HT-29 (cell line): ENCODE measurements at regions not wholly inside any gene's neighbourhood (a gene's known extent, or its start where the extent isn't known, plus 50 kb on each side); places are given as distances from the start of the nearest gene placed in this dataset.

Source experiments
- DNase-seq: peaks from one replicate; pipeline ENCODE4 v3.0.0-alpha.2; 2015; ENCODE audit warnings: low spot score

DNA sequence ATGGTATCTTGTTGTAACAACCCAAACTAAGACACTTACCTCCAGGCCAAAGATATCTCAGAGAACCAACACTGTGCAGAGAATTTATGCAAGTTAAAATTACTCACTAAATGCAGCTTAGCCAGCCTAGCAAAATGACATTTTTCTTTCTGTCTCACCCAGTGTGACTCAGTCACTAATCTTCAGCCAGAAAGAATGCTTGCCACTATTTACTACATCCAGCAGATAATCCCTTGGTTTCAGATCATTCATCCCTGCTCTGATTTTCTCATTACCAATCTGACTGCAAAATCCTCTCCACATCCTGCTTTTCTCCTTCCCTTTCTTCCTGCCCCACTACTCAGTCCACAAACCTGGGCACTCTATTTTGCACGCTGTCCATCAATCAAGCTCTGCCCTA, 93.5 kb upstream of the NEBL start:
- DNase-seq: no peak

DNA sequence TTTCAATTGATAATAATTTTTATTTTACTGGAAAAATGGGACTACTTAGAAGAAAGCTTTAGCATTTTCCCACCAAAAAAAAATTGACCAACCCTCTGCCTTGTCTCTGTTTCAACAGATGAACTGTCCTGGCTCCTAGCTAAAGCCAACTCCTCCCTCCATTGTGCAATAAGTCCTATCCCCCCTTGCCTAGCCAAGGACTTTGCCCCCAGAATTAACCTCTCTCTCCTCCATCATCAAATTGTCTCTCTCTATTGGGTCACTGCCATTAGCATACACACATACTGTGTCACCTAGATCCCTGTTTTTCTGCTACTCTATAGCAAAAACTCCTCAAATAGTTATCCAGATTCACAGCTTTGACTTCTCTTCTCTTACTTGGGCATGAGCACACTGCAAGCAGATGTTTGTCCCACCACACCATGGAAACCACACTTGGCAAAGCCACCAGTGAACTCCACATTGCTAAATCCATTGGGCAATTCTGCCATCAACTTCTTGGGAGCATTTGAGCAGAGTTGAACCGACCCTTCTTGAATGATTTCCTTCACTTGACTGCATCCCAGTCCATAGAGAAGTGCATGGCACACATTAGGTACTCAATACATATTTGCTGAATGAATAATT, 91.4 kb upstream of the NEBL start:
- DNase-seq: no peak

DNA sequence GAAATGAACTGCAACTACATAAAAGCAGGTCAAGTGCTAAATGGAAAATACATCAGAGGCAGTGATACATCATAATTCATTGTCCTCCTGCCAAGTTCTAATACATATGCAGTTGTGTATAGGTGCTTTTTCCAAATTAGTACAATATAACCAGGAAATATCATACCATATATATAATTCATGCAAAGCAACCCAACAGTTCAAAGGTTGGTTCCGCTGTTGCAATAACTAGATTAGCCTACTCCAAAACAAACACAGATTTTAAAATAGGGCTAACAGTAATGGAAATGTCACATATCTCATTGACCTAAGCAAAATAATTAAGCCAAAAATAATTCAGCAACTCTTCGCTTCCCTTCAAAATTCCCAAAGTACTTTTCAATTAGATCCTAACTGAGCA, 88.9 kb upstream of the NEBL start:
- DNase-seq: peak; percentile 14

DNA sequence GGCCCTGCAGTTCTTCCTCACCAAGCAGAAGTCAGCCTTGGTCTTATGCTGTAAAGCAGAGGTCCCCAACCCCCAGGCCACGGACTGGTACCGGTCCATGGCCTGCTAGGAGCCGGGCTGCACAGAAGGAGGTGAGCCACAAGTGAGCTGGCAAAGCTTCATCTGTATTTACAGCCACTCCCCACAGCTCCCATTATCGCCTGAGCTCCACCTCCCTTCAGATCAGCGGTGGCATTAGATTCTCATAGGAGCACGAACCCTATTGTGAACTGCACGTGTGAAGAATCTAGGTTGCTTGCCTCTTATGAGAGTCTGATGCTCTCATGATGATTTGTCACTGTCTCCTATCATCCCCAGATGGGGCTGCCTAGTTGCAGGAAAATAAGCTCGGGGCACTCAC, 87.6 kb upstream of the NEBL start:
- DNase-seq: no peak

DNA sequence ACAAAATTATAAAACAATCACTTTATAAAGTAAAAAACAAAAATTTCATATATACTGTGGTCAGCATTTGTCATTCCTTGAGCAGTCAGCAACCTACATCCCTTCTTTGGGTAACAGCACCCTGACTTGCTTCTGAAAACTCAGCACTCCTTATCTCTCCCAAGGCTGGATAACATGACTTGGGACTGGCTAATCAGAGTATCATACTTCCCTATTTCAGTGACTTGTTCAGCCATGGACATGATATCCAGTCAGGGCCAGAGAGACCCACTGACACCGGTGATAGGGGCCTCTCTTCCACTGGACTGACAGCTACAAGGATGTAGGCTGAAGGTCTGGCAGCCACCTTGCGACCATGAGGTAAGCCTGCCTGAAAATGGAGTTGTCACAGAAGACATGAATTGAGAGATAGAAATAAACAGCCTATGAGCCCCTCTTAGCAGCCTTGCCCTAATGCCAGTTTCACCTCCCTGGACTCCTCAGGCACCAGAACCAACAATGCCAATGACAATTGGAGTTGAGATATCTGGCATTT, 84.4 kb upstream of the NEBL start:
- no peak for DNase-seq

DNA sequence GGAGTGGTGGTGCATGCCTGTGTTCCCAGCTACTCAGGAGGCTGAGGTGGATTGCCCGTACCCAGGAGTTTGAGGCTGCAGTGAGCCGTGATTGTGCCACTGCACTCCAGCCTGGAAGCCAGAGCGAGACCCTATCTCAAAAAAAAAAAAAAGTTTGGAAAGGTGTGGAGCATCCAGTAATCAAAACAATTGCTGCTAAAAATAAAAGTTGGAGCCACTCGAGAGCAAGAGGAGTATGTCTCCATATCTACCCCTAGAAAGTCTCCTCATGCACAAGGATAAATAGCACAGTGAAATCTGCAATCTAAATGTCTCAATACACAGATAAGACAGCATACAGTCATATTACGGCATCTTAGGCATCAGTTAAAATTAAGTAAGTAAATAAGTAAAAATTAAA, 81.5 kb upstream of the NEBL start:
- no peak for DNase-seq

DNA sequence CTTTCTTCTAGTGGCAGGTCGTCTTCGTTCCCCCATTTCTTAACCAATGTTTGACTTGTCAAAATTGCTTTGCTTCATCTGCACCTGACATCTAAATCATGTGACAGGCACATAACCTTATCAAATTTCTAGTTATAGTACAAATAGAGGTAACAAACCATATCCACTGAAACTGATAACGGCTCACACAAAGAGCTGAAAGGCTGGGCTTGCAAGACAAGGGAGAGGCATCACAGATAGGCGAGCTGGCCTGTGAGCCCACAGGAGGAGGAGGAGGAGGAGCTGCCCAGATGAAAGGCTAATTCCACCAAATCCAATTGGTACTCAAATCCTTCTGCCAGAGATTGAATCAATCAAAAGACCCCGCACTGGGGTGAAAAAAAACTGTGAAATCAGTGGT, 80.2 kb upstream of the NEBL start:
- DNase-seq: no peak

DNA sequence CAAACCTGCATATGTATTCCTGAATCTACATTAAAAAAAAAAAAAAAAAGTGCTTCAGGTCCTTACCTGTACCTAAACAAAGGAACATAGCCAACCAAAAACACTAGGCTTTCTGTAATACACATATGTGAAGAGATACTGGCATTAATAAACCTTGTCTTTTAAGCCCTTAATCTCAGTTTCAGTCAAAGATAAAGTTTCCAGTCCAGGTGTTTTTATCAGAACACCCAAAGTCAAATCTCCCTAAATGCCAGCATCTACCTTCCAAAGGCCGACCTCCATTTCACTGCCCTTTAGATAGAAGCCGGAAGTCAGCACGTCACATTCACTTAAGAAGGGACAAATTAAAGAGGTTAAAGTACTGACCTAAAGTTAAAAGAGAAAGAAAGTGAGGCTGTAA, 79.8 kb upstream of the NEBL start:
- DNase-seq: no peak

DNA sequence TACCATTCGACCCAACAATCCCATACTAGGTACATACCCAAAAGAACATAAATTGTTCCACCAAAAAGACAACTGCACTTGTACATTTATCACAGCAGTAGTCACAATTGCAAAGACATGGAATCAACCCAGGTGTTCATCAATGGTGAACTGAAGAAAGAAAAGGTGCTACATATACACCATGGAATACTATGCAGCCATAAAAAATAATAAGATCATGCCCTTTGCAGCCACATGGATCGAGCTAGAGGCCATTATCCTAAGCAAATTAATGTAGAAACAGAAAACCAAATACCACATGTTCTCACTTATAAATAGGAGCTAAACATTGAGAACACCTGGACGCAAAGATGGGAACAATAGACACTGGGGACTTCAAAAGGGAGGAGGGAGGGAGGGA, 79.3 kb upstream of the NEBL start:
- DNase-seq: no peak

DNA sequence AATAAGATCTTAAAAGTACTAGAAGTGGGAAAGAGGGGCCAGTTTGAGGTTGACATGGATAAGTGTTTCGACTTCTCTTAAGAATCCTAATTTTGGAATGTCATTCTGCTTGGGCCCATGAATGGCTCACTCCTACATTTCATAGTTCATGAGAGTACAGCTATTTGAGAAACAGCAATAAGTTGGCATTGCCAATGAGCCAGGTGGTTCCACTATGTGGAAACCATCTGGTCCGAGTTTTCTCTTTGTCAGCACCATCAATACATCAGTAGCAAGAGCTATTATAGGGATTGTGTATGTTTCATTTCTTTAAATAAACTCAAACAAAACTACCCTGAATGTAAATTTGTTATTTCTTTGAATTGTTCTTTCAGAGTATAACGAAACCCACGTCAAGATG, 78.1 kb upstream of the NEBL start:
- no peak for DNase-seq

DNA sequence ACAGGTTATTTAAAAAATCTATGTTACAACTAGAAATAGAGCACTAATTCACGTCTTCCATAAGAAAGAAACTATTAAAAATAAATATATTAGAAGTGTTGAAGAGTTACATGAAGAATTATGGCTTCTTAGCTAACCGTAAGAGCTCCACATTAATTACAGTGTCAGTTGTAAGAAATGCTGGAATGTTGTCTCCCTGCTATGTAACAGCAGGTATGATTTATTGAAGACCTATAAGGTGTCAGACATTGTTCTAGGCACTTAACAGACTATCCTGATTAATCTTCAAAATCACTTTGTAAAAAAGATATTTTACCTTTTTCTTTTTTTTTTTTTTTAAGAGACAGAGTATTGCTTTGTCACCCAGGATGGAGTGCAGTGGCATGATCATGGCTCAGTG, 75.8 kb upstream of the NEBL start:
- DNase-seq: no peak

DNA sequence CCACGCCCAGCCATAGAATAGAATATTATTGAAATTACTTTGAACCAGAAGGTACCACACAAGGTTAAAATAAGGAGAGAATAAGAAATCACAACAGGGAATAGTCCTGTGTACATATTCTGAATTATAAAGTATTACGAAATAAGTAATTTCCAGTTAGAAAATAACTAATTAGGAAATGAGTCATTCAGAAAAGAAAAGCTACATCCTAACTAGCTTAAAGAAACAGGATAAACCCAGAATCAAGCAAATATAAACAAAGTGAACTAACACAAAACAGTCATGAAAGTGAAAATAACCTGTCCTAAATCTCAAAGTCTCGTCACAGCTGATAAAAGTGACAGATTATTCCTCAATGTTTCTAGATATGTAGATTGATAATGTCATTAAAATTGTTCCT, 74.8 kb upstream of the NEBL start:
- DNase-seq: no peak

DNA sequence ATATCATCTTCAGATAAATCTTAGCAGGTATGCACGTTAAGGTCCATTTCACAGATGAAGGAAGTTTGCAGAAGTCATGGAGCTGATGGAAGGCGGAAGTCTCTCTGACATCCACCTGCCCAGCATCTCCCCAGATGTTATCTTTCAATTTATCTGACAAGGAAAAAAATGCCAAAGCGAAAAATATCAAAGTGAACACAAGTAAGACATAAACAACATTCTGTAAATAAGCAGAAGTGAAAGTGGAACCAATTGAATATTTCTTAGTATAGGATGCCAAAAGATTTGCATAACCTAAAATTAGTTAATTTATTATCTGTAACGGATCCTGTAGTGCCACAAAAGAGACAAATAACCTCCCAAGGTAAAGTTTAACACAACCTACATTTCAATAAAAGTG, 73.6 kb upstream of the NEBL start:
- no peak for DNase-seq

DNA sequence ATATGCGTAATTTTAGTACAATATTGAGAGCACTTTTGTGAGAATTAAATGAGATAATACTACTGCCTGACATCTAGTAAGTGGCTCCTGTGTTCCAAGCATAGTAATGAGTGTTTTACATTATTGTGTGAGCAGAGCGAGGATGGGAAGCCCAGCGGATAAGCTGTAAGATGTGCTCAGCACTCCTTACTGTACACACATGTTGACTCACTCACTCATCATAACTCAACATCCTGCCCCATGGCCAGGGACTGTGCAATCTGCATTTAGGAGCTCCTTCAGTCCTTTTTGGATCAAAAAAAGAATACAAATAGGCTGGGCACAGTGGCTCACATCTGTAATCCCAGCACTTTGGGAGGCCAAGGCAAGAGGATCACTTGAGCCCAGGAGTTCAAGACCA, 72.9 kb upstream of the NEBL start:
- DNase-seq: no peak

DNA sequence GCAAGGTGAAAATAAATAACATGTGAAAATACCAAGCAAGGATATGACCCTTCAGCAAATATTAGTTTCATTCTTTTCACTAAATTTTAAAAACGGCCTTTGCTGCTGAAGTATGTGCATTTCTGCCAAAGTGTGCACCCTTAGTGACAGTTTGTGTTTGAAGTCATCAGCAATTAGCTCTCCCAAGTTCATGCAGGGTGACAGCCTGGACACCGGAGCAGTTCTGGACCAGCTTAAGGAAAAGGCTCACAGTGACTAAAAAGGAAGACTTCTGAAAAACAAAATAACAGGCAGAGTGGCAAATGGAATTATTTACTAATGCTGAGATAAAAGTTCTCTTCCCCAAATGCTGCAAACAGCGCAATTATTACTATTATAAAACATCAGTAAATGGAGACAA, 69.3 kb upstream of the NEBL start:
- no peak for DNase-seq

DNA sequence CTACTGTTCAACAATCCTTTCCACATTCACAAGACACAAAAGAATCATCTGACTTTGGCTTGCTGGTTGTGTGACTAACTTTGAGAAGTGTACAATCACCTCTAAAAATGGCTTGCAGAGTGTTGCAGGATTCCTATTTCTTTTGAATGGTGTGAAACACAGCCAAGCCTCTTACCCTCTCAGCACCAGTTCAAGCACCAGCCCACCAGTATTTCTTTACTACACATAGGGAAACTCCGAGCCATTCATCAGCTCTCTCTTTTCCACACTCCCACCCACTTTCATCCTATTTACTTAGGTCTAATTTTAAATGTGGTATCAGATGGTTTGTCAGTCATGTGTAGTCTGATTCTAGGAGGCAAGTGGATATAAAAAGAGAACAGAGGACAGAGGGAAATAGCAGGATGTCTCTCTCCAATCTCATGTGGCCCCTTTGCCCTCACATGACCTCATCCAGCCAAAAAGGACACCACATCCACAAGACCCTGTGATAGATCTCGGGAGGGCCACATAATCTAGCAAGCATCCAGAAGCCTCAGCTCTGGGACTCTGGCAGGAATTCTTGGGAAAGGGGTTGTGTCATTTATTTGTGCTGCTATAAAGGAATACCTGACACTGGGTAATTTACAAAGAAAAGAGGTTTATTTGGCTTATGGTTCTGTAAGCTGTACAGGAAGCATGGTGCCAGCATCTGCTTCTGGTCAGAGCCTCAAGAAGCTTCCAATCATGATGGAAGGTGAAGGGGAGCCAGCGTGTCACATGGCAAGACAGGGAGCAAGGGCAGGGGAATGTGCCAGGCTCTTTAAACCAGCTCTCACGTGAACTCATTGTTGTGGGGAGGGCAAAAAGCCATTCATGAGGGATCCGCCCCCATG, 66.8 kb upstream of the NEBL start:
- DNase-seq: no peak

DNA sequence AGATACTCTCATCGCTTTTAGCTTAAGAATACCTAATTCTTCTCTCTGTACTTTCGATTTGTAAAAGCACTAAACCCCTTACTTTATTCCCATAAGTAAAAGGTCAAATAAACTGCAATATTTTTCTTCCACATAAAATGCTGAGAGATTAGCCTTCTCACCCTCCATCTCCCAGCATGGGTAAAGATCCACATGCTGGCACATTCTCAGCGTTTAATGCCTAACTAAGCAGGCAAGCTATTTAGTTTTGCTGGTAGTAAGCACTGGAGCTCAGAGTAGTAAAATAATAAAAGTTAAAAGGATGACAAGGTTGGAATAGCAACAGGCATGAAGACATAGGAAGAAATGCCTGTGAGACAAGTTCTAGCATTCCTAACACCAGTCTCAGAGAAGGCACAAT, 65.9 kb upstream of the NEBL start:
- no peak for DNase-seq

DNA sequence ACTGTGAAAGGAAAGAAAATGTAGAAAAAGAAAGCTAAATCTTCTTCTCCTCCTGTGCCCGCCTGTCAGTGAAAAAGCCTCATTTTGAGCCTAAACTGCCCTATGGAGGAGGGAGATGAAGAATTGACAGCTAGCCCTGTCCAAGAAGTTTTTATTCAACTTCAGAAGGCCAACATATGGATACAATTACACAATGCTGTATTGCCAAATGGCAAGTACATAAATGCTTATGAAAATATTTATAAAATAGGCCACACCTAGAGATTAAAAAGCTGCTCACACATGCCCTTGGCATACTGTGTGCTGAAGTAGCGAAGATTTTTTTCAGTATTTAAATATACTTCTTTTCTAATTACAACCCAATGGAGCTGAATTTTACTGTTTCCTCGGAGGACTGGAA, 65.1 kb upstream of the NEBL start:
- no peak for DNase-seq

DNA sequence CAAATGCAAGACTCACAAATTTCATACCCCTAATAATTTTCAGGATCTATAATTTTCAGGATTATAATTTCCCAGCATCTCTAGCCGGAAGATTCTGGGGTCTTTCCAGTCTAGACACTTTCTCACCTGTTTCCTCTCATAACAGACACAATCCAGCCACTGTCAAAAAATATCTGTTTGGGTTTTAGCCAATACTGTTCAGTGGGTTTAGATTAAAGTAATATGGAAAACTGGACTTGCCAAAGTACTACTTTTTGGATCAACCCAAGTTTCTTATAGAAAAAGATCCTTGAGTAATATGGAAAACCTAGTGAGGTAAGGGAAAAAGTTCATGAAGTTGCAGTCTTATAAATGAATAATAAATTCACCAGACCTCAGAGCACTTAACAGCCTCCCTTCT, 62.1 kb upstream of the NEBL start:
- DNase-seq: no peak

DNA sequence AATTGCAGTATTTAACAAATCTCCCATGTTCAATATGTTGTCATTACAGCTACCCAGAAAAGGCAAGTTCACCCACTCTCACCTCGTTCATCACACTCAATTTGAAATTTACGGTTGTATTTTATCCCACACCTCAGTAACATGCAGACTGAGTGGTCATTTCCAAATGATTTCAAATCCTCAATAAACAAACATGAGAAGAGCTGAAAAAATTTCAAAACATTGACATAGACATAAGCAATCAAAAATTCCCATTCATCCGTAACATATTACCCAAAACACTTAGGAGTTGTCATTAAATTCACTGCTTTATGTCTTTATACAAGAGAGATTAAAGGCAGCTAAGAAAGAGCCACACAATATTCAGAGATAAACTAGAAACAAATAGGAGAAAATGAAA, 61.7 kb upstream of the NEBL start:
- no peak for DNase-seq

DNA sequence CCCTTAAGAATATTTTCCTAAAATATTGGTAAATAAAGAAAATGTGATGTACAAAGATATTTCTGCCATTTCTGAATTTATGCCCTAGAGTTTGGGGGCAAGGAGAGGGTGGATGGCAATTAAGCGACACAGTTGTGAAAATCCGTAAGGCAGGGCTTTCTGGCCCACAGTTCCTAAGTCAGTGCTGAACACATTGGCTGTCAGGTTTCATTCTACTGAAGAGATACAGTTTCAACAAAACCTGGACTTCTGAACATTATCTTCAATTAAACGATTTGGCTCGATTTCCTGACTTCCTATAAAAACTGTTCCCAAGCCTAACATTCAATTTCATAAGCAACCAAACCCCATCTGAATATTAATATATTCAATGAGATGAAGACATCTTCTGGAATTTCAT, 61.1 kb upstream of the NEBL start:
- DNase-seq: no peak

DNA sequence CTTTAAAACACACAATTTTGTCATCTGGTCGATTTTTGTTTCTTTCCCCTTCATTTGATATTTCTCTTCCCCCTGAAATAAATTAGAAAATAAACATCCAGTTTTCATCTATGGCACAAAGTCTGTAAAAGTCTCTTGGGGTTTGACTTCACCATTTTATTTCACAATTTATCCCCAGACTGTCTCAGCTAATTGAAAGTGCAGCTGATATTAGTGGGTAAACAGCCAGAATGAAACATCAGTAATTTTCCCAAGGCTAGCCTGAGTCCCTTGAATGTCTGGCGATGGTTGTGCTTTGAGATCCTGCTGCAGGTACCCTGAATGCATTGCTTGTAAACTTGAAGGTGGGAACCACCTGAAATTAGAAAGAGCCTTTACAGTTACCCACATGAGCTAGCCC, 60.6 kb upstream of the NEBL start:
- no peak for DNase-seq

DNA sequence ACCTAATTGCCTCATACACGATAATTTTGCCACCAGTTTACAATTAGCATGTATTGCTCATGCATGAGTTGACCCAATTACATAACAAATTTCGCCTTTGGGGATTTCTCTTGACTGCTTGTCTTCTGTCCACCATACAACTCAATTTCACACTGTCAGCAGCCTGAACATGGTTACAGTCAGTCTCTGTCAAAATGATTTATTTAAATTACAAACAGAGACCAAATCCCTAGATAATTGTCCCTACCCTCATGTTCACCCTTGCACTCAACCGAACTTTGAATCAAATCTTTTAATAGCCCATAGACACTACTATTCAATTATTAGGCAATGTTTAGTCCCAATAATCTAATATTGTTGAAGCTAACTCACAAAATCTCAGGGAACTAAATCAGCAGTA, 59.7 kb upstream of the NEBL start:
- no peak for DNase-seq
